Lower lobe of right lung (tissue), 2 donors: ENCODE measurements at regions not wholly inside any gene's neighbourhood (a gene's known extent, or its start where the extent isn't known, plus 50 kb on each side); places are given as distances from the start of the nearest gene placed in this dataset.

Experiments
- ATAC-seq, 2 donors: fragments of 200-7000 bp; cut with Tn5 transposase; one replicate each; pipeline ENCODE4 v1.9.1; 2020 to 2022; ENCODE audit warnings: mild to moderate bottlenecking in 2 of 2, moderate library complexity in 2 of 2
- DNase-seq: peaks from one replicate; pipeline ENCODE4 v3.0.0-alpha.2; 2020
- H3K27ac ChIP-seq: fragments of 200-600 bp; one replicate; pipeline ENCODE4 v1.8.0; 2022
- H3K27me3 ChIP-seq: fragments of 200-600 bp; one replicate; pipeline ENCODE4 v1.8.0; 2022; ENCODE audit warnings: low read depth
- H3K36me3 ChIP-seq: fragments of 200-600 bp; one replicate; pipeline ENCODE4 v1.8.0; 2022; ENCODE audit warnings: mild to moderate bottlenecking
- H3K4me1 ChIP-seq: fragments of 200-600 bp; one replicate; pipeline ENCODE4 v1.8.0; 2022
- H3K4me3 ChIP-seq: fragments of 200-600 bp; one replicate; pipeline ENCODE4 v1.8.0; 2022; ENCODE audit warnings: mild to moderate bottlenecking
- H3K9me3 ChIP-seq: fragments of 200-600 bp; one replicate; pipeline ENCODE4 v1.8.0; 2022
- intact Hi-C: fragments of 100-400 bp; cut with DNase I; formaldehyde crosslinking; loops from one replicate; pipeline ENCODE4 v1.11.0; 2022
- TF ChIP-seq, protein P1 (sequence below): fragments of 200-600 bp; IDR thresholded peaks from one replicate; pipeline ENCODE4 v1.8.0; 2022; ENCODE audit warnings: antibody characterized with exemption, mild to moderate bottlenecking
- donor health status: DM: no; HTN: yes; CAD: no; lungs with severe emphysema.

DNA sequence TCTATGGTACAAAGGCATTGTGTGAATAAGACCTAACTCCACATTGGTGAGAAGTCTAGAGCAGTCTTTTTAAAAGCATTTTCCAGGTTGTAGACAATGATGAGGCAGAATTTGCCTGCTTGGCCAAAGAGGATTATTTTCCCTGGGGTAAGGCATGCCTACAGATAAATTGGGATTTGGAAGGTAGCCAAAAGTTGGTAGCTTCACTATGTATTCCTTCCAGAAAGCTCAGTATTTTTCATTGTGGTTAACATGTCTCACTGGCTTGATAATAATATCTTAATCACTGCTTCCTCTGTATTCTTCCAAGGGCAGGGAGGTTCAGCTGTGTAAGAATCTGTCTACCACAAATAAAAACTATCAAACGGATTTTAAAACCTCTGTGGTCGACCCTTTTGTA is 590.8 kb upstream of the PRMT6 start:
- ATAC-seq (no peak), DNase-seq (no peak)
- H3K9me3 ChIP-seq = peaks cover 16% of the 10 kb centered on the region
- TF ChIP-seq, protein P1, sequence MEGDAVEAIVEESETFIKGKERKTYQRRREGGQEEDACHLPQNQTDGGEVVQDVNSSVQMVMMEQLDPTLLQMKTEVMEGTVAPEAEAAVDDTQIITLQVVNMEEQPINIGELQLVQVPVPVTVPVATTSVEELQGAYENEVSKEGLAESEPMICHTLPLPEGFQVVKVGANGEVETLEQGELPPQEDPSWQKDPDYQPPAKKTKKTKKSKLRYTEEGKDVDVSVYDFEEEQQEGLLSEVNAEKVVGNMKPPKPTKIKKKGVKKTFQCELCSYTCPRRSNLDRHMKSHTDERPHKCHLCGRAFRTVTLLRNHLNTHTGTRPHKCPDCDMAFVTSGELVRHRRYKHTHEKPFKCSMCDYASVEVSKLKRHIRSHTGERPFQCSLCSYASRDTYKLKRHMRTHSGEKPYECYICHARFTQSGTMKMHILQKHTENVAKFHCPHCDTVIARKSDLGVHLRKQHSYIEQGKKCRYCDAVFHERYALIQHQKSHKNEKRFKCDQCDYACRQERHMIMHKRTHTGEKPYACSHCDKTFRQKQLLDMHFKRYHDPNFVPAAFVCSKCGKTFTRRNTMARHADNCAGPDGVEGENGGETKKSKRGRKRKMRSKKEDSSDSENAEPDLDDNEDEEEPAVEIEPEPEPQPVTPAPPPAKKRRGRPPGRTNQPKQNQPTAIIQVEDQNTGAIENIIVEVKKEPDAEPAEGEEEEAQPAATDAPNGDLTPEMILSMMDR = no peak
- no peaks in the 10 kb centered on the region for H3K27me3 ChIP-seq
- H3K36me3 ChIP-seq = no peaks in the 10 kb centered on the region
- no peak overlapping the region for H3K27ac ChIP-seq
- H3K4me3 ChIP-seq = no peak overlapping the region
- intact Hi-C loops = no loop called here
- no peaks in the 10 kb centered on the region for H3K4me1 ChIP-seq

DNA sequence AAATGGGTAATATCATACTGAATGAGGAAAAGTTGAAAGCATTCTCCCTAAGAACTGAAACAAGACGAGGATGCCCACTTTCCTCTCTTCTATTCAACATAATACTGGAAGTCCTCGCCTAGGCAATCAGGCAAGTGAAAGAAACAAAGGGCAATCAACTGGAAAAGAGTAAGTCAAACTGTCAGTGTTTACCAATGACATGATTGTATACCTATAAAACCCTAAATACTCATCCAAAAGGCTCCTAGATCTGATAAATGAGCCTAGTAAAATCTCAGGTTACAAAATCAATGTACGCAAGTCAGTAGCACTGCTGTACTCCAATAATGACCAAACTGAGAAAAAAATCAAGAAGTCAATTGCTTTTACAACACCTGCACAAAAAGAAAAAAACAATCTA is 575.8 kb upstream of the PRMT6 start:
- intact Hi-C loops = no loop called here
- TF ChIP-seq, protein P1 = no peak
- H3K9me3 ChIP-seq = no peaks in the 10 kb centered on the region
- H3K27ac ChIP-seq = no peak overlapping the region
- no peaks in the 10 kb centered on the region for H3K27me3 ChIP-seq
- no peaks in the 10 kb centered on the region for H3K4me1 ChIP-seq
- no peak for ATAC-seq
- DNase-seq = no peak
- H3K4me3 ChIP-seq = no peak overlapping the region
- no peaks in the 10 kb centered on the region for H3K36me3 ChIP-seq

DNA sequence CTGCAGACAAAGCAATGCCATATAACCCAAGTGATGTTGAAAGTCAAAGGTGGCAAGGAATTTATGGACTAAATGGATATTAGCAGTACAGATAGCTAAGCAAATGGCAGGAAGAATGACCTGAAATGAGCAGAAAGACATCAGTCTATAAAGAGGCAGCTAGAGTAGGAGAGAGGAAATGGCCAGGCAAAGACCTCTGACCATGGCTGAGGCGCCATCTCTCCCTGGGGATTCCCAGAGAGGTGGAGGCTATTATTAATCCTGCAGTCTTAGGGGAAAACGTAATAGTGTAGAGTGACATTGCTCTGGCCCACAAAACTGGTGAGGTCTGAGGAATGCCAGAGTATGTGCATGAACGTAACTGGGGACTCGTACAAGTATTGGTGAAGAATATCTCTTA is 563.6 kb upstream of the PRMT6 start:
- Histone ChIP-seq H3K27ac (no peak overlapping the region), H3K4me1 (no peaks in the 10 kb centered on the region), H3K9me3 (no peaks in the 10 kb centered on the region), H3K27me3 (no peaks in the 10 kb centered on the region), H3K36me3 (no peaks in the 10 kb centered on the region), H3K4me3 (no peak overlapping the region)
- ATAC-seq (no peak), DNase-seq (no peak)
- TF ChIP-seq, protein P1 = no peak
- intact Hi-C loops = no loop called here

DNA sequence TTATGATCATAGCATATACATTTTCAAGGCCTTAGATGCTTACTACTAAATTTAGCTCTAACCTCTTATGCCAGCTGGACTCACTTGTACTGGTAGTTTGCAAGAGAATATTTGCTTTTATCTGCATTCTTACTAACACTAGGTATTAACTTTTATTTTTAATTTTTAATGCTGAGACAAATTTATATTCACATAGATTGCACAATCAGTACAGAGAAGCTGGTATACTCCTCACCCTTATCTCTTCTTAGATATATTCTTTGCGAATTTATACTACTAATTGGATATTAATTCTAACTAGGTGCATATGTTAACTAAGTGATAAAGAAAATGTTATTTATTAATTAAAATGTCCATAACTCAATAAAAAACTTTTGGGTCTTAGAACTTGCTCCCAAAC is 561.8 kb upstream of the PRMT6 start:
- Histone ChIP-seq H3K27ac (no peak overlapping the region), H3K27me3 (no peaks in the 10 kb centered on the region), H3K4me3 (no peak overlapping the region), H3K9me3 (no peaks in the 10 kb centered on the region), H3K4me1 (no peaks in the 10 kb centered on the region), H3K36me3 (no peaks in the 10 kb centered on the region)
- intact Hi-C loops = no loop called here
- no peak for ATAC-seq
- TF ChIP-seq, protein P1 = no peak
- no peak for DNase-seq

DNA sequence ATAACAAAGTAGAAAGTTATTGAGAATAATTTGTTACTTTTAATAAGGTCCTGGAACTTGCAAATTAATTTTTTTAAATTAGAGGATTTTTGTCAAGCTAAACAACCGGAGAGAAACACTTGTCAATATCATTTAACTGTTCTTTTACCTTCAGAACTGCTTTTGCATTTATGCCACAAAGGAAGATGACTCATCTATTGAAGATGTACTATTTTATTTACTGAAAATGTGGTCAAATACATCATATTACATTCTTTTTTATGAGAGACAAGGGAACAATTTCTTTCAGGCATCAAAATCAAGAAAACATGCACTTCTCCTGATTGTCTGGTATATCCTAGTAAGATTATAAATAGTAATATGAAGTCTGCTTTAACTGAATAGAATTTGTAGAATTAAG is 558.2 kb upstream of the PRMT6 start:
- Histone ChIP-seq H3K9me3 (no peaks in the 10 kb centered on the region), H3K27ac (no peak overlapping the region), H3K4me3 (no peak overlapping the region), H3K27me3 (no peaks in the 10 kb centered on the region), H3K36me3 (no peaks in the 10 kb centered on the region), H3K4me1 (no peaks in the 10 kb centered on the region)
- intact Hi-C loops = no loop called here
- TF ChIP-seq, protein P1 = no peak
- ATAC-seq = no peak
- DNase-seq = no peak

DNA sequence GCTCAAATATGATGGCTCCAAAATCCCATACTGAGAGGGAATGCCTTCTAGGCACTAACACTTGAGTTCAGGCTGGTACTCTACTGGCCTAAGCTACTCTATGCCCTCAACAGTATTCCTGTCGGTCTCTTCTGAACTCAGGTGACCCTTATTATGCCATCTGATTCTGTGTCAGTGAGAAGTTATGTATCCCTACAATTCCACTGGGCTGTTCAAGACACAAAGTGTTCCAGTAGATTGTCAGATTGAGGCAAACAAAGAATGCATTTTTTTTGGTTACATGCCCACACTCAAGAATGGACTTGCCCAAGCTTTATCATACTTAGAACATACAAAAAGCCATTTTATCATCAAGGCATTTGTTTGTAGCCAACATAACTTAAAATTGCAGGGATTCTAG is 553.8 kb upstream of the PRMT6 start:
- TF ChIP-seq, protein P1 = no peak
- Histone ChIP-seq H3K36me3 (no peaks in the 10 kb centered on the region), H3K4me3 (no peak overlapping the region), H3K27me3 (no peaks in the 10 kb centered on the region), H3K4me1 (no peaks in the 10 kb centered on the region), H3K27ac (no peak overlapping the region), H3K9me3 (no peaks in the 10 kb centered on the region)
- DNase-seq (no peak), ATAC-seq (no peak)
- intact Hi-C loops = no loop called here
